GM18861 (cell line): ENCODE measurements at regions not wholly inside any gene's neighbourhood (a gene's known extent, or its start where the extent isn't known, plus 50 kb on each side); places are given as distances from the start of the nearest gene placed in this dataset.
"Not testable (repeated sequence)": the region's sequence is repeated elsewhere in the genome, so short reads cannot be mapped to it uniquely, and the experiment has no call there.

Experiments used
- ATAC-seq: cut with Tn5 transposase; IDR thresholded peaks from one replicate; pipeline ENCODE4 v1.9.1; 2021; ENCODE audit not compliant: unreplicated experiment

DNA sequence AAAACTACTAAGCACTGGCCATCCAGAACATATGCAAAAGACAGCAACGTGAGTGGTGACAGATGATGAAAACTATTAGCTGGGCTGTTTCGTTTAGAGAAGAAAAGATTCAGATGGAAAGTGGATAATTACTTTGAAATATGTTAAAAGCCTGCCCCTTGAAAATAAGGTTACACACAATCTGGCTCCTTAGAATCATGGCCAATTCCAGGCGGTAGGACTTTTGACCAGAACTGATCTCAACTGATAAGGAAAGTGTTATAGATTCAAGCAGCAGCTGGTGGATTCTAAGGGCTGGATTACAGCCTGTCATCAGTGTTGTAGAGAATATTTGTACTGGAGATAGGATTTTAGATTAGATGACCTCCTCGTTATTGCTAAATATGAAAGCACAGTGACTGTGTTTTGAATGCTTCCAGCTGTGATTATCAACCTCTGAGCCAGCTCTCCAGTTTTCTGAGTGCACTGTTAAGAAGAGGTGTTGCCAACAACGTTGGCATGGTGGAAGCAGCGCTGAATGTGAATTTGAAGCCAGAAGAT, 75.1 kb downstream of the KBTBD2 start:
- not testable (repeated sequence) for ATAC-seq

DNA sequence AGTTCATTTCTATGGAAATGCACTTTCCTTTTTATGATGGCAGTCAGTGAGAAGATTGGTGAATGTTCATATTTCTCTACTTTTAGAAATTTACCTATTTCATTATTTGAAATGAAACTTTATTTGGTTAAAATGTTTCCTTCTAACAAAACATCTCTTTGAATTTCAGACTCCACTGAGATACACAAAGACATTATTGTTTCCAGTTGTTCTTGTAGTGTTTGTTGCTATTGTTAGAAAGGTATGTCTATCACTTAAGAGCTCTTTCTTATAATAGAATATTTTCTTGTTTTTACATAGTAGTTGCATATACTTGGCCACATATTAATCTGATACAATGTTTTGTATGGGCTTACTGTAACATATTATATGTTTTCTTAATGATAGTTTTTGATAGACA, 76.8 kb downstream of the KBTBD2 start:
- ATAC-seq: not testable (repeated sequence)

DNA sequence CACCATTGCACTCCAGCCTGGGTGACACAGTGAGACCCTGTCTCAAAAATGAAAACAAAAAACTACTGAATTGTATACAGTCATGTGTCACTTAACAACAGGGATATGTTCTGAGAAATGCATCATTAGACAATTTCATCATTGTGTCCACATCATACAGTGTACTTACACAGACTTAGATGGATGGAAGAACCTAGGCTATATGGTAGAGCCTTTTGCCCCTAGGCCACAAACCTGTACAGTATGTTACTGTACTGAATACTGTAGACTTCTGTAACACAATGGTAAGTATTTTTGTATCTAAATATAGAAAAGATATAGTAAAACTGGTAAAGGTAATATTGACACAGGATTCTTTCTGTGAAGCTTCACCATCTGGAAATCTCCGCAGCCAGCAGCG, 81.7 kb downstream of the KBTBD2 start:
- ATAC-seq: no peak

DNA sequence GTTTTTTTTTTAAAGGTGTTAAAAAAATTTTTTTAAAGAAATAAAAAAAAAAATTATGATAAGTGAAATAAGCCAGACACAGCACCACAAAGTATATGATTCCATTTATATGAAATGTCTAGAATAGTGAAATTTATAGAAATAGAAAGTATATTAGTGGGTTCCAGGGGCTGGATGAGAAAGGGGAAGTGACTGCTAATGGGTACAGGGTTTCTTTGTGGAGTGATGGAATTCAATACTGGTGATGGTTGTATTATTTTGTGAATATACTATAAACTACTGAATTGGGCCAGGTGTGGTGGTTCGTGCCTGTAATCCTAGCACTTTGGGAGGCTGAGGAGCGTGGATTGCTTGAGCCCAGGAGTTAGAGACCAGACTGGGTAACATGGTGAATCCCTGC, 82.2 kb downstream of the KBTBD2 start:
- no peak for ATAC-seq

DNA sequence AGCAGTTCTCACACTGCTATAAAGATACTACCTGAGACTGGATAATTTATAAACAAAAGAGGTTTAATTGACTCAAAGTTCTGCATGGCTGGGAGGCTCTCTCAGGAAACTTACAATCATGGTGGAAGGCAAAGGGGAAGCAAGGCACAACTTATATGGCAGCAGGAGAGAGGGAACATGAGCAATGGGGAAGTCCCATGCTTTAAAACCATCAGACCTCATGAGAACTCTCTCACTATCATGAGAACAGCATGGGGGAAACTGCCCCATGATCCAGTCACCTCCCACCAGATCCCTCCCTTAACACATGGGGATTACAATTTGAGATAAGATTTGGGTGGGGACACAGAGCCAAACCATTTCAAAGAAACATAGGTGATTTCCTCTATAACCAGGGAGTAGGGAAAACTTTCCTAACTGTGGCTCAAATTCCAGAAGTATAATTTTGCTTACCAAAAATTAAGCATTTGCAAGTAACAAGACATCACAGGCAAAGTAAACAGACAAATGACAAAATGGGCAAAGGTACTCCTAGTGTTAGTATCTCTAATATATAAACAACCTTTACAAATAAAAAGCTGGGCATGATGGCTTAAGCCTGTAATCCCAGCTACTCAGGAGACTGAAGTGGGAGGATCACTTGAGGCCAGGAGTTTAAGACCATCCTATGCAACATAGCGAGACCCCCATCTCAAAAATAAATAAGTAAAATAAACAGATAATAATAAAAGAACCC, 88.0 kb downstream of the KBTBD2 start:
- no peak for ATAC-seq

DNA sequence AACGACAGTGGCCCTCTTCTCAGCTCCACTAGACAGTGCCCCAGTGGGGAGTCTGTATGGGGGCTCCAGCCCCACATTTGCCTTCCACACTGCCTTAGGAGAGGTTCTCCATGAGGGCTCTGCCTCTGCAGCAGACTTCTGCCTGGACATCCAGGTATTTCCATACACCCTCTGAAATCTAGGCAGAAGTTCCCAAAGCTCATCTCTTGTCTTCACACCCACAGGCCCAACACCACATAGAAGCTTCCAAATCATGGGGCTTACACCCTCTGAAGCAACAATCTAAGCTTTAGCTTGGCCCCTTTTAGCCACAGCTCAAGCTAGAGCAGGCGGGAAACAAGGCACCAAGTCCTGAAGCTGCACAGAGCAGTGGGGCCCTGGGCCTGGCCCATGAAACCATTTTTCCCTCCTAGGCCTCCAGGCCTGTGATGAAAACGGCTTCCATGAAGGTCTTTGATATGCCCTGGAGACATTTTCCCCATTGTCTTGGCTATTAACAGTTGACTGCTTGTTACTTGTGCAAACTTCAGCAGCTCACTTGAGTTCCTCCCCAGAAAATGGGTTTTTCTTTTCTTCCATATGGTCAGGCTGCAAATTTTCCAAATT, 89.2 kb downstream of the KBTBD2 start:
- no peak for ATAC-seq

DNA sequence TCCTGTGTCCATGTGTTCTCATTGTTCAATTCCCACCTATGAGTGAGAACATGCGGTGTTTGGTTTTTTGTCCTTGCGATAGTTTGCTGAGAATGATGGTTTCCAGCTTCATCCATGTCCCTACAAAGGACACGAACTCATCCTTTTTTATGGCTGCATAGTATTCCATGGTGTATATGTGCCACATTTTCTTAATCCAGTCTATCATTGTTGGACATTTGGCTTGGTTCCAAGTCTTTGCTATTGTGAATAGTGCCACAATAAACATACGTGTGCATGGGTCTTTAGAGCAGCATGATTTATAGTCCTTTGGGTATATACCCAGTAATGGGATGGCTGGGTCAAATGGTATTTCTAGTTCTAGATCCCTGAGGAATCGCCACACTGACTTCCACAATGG, 98.5 kb downstream of the KBTBD2 start:
- not testable (repeated sequence) for ATAC-seq

DNA sequence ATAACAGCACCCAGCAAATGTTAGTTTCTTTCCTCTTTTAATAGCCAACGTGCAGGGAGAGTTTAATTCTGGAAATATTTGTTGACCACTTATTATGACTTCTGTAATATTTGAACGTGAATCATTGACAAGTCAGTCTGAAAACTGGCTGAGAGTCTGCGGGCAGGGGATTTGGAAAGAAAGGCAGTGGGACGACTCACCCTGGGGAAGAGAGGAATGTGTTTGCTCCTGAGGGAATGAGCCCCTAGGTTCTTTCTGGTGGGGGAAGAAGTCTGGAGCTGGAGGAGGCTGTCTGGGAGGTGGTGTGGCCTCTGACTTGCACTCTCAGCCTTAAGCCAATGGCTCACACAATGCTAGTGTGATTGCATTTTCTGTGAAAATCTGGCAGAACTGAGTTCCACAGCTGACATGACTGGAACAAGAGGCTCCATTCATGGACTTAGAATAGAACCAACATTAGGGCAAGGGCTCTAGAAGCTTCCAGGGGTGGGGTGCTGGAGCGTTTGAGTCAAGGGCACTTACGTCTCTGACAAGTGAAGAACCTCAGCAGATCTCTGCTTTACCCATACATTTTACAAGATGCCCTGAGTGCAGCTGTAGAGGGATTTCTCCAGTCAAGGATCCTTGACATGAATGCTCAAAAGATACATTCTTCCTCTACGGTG, 100.7 kb downstream of the KBTBD2 start:
- ATAC-seq: not testable (repeated sequence)

DNA sequence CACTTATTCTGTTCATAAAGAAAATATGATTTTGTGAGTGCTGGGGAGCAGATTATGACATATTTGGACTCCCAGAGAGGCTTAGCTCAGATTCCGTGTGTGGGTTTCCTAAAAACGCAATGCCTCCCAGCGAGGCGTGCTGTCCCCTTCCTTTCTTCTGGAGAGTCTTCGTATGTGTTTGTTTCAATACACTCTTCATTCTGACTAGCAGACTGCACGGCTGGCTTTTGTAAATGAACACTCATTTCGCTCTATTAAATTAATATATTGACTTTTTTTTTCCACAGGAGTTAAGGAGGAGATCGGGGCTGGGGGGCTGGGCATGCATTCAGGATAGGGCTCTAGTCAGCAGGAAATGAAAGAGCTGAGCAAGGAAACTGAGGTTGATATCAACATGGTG, 102.3 kb downstream of the KBTBD2 start:
- not testable (repeated sequence) for ATAC-seq

DNA sequence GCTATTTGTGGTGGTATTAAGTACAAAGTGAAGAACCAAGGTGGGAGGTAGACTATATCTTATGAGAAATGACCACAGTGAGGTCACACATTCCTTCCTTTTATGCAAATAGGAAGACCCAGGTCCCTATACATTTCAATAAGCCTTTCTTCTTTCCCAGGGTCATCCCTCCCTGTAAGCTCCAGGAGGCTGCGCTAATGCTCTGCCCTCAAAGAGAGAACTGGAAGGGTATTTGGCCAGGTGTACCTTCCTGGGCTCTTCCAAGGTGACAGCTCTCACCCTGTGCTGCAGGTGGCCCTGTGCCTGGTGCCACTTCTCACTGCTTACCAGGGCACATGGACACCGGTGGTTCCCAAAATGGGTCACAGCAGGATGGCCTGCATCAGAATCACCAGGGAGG, 103.4 kb downstream of the KBTBD2 start:
- not testable (repeated sequence) for ATAC-seq

DNA sequence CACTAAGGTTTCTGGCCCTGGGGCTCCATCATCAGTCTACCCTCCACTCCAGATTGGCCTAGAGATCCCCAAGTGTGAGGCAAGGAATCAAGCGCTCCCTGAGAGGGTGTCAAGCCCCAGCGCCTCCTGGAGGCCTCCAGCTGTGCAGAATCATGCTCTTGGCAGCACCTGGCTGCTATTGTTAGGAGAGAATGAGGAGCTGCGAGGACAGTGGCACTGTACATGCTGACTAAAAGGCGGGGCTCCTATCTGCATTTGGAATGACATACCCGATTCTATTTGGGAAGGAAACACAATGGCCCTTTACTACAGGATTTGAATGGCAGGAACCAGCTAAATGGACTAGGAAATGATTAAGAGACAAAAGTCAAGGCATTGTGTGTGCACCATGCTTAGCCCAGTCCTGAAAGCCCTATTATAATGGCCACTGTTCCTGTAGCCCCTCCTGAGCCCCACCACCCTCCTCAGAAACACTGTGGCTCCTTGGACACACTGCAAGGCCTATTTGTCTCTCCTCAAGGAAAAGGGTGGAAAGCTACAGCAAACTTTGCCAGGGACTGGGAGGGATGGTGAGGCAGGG, 106.1 kb downstream of the KBTBD2 start:
- not testable (repeated sequence) for ATAC-seq

DNA sequence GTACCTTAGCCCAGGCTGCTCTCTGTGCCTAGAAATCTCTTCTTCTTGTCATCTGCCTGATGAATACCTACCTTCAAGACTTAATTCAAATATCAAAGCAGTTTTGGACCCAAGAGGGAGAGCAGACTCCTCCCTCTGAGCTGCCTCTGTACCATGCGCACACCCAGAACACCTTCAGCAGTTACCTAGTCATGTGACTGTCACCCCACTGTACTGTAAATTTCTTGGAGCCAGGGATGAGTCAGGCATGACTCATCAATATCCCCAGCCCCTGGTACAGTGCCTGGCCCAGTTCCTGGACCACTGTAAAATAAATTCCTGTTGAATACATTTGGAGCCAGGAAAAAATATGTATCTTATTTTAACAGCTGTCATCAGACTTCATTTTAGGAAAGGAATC, 111.7 kb downstream of the KBTBD2 start:
- ATAC-seq: not testable (repeated sequence)

DNA sequence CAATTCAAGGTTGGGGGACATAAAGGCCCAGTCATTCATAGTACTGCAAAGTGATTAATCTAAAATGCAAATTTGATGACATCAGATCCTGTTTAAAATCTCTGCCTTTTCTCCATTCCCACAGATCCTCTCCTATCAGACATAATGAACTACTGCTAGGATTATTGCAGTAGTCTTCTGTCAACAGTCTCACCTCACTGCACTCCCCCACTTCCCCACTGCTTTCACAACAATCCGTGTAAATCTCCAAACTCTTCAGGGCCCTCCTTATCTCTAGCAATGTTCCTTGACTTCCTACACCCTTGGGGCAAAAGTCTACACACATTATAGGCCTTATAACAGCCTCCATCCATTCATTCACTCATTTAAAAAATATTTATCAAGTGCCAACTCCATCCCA, 112.4 kb downstream of the KBTBD2 start:
- ATAC-seq: no peak

DNA sequence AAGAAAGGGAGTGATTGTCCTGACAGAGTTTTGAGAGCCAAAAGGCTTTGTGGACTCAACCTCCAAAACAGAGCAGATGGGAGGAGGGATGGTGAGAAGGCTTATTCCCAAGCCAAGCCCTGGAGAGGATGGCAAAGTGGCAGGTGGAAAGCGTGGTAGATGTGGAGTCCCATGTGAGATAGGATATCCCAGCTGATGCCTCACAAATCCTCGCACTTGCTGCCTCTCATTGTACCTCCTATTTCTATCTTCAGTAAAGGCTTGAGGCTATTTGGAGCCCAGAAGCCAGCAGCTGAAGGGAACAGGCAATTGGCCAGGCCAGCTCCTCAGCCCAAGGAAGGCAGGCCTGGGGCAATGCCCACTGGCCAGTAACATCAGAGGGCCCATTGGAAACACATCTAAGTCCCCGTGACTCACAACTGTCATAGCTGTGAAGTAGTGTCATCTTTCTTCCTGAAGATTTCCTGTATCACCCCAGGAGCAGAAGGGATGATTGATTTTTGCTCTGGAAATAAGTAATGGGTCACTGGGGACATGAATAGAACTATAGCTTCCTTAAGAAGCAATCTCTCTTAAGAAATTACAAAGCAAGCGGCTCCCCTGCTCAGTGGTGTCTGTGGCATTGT, 114.4 kb downstream of the KBTBD2 start:
- not testable (repeated sequence) for ATAC-seq

DNA sequence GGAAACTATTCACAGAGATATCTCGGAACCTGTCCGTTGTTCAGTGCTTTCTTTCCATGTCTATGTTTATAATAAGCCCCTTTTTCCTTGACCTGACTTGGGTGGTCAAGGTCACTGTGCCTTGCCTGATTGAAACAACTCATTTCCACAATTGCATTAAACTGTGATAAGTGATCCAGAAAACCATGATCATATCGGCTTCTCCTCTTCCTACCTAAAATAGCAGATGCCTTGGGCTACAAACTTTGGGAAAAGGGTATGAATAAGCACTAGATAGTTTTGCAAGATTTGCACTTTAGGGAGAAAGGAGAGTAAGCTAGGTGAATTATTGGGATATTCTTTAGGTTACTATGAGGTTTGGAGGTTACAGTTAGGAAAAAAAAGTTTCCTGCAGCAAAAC, 115.2 kb downstream of the KBTBD2 start:
- ATAC-seq: not testable (repeated sequence)

DNA sequence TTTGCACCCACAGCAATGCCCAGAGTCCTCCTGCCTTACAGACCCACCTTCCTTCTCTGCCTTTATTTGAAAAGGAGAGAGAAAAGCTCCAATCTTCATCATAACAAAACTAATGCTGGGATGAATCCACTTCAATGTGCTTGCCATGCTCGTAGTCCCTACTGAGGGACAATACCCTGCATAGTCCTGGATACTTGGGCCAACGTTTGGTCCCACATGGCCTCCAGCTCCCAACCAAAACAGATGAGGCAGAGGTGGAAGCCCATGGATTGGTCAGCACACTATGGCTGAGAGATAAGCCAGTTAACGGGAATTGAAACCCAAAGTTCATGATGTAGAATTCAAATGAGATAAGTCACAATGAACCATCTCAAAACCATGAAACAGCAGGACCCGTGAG, 115.8 kb downstream of the KBTBD2 start:
- not testable (repeated sequence) for ATAC-seq

DNA sequence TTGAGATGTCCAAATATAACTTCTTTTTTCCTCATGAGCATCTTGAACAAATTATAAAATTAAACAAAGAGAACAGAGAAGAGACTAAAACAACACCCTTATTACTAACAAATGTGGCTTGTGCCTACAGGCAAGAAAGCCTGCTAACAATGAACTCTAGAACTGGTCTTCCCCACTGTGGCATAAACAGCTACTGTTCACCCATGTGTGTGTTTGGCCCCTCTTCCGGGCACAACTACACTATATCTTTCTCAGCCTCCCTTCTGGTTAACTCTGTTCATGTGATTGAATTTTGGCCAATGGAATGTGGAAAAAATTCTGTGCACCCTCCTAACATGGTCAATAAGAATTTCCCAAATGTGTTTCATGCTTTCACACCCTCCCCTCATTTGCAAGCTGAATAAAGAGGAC, 117.0 kb downstream of the KBTBD2 start:
- ATAC-seq: no peak

DNA sequence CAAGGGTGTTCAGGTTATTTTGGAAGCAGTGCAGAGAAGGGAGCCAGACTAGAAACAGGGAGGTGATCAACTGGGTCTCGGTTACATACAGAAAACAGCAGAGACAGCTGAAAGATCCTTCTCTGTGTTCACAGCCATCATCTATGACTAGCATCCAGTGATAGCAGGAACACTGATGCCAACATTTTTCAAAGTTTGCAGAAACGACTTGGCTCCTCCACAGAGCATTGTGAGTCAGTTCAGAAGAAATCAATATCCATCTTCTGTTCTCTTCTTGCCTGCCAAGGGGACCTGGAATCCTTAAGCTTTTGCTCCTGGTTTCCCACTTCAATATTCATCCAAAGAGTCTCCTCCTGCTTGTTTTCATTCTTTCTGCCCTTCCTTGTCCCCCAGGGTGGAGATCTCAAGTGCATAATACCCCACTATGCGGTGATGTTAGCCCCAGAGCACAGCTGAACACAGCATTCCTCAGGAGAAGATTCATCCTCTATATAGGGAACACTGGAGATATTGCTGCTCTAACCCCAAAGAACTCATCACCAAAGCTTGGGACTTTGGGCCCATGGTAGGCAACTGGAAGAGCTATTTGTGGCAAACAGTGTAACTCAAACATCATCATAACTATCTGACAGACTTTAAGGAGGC, 122.6 kb downstream of the KBTBD2 start:
- not testable (repeated sequence) for ATAC-seq

DNA sequence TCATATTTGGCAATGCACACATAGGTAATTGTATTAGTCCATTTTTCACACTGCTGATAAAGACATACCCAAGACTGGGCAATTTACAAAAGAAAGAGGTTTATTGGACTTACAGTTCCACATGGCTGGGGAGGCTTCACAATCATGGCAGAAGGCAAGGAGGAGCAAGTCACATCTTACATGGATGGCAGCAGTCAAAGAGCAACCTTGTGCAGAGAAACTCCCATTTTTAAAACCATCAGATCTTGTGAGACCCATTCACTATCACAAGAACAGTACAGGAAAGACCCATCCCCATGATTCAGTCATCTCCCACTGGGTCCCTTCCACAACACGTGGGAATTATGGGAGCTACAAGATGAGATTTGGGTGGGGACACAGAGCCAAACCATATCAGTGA, 123.2 kb downstream of the KBTBD2 start:
- ATAC-seq: not testable (repeated sequence)

DNA sequence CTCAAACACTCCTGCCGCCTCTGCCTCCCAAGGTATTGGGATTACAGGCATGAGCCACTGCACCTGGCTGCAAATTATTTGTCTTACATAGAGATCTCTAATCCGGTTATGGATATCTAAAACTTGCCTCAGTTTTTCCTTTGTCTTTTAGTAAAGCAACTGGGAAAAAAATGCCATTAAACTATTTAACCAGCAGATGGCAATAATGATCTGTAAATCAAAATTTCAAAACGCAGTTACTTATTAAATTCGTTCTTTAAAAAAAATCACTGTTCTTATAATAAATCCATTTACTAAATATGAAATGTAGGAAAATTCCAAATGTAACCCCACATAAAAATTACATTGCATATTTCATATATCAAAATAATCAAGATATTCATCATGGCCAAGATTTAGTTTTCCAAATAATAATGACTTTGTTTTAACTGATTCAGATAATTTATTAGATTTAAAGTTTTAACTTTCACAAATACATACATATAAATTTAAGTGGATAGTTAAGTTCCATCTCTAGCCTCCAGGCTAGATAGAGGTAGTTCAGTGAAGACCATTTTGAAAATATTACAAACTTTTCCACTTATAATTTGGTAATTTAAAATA, 125.8 kb downstream of the KBTBD2 start:
- not testable (repeated sequence) for ATAC-seq
